PC-3 (cell line): ENCODE measurements at regions not wholly inside any gene's neighbourhood (a gene's known extent, or its start where the extent isn't known, plus 50 kb on each side); places are given as distances from the start of the nearest gene placed in this dataset.

Experiments
- ATAC-seq: fragments of 200-7000 bp; cut with Tn5 transposase; 2 replicates; pipeline ENCODE4 v1.9.1; 2020; ENCODE audit warnings: mild to moderate bottlenecking, moderate library complexity
- BruUV-seq: library from RNA; stranded (reverse); fragments of 400-500 nt; replicated peaks from 2 replicates; lab custom pipeline; 2021; lab: Mats Ljungman, UMichigan
- CTCF ChIA-PET: fragments of 300-600 bp; sonication (Branson Sonifier 250); formaldehyde crosslinking; loops from one replicate; lab custom pipeline; 2022; ENCODE audit warnings: antibody characterized with exemption; lab: Charles Lee
- POLR2A ChIA-PET: fragments of 300-600 bp; sonication (Branson Sonifier 250); formaldehyde crosslinking; loops from one replicate; lab custom pipeline; 2022; ENCODE audit warnings: antibody characterized with exemption; ENCODE audit not compliant: unreplicated experiment; lab: Charles Lee
- DNase-seq: peaks from one replicate; pipeline ENCODE4 v3.0.0-alpha.2; 2015
- H2AFZ ChIP-seq: fragments of 300-600 bp; sonication (generic); 2 replicates; pipeline ENCODE4 v1.6.0; 2016; ENCODE audit warnings: antibody characterized with exemption, low read length
- H3F3A ChIP-seq: fragments of 300-600 bp; sonication (generic); one replicate; pipeline ENCODE4 v1.6.0; 2017; ENCODE audit warnings: antibody characterized with exemption, low read length, control low read depth, mild to moderate bottlenecking; ENCODE audit not compliant: unreplicated experiment
- H3K27ac ChIP-seq: fragments of 300-600 bp; sonication (generic); 2 replicates; pipeline ENCODE4 v1.5.1; 2016; ENCODE audit warnings: mild to moderate bottlenecking, low read length
- H3K27me3 ChIP-seq: fragments of 300-600 bp; sonication (generic); 2 replicates; pipeline ENCODE4 v1.6.1; 2016; ENCODE audit warnings: low read length, mixed read lengths
- H3K36me3 ChIP-seq: fragments of 300-600 bp; sonication (generic); 2 replicates; pipeline ENCODE4 v1.6.1; 2016; ENCODE audit warnings: low read depth, mixed run types, low read length, mixed read lengths
- H3K4me1 ChIP-seq: fragments of 300-600 bp; sonication (generic); 2 replicates; pipeline ENCODE4 v1.5.1; 2016; ENCODE audit warnings: low read length; ENCODE audit not compliant: insufficient read depth
- H3K4me2 ChIP-seq: fragments of 300-600 bp; sonication (generic); 2 replicates; pipeline ENCODE4 v1.6.0; 2016; ENCODE audit warnings: low read length
- H3K4me3 ChIP-seq: fragments of 300-600 bp; sonication (generic); 2 replicates; pipeline ENCODE4 v1.5.1; 2016; ENCODE audit warnings: mild to moderate bottlenecking, low read length, mixed read lengths
- H3K79me2 ChIP-seq: fragments of 300-600 bp; sonication (generic); 2 replicates; pipeline ENCODE4 v1.6.1; 2017; ENCODE audit warnings: low read length, mixed read lengths
- H3K9ac ChIP-seq: fragments of 300-600 bp; sonication (generic); 2 replicates; pipeline ENCODE4 v1.6.0; 2016; ENCODE audit warnings: mild to moderate bottlenecking, low read length
- H3K9me2 ChIP-seq: fragments of 300-600 bp; sonication (generic); replicated peaks from 2 replicates; pipeline ENCODE4 v1.6.1; 2016; ENCODE audit warnings: mixed run types, low read length, mixed read lengths
- H3K9me3 ChIP-seq: fragments of 300-600 bp; sonication (generic); 2 replicates; pipeline ENCODE4 v1.6.1; 2016; ENCODE audit warnings: low read length, mixed read lengths
- H4K20me1 ChIP-seq: fragments of 300-600 bp; sonication (generic); 2 replicates; pipeline ENCODE4 v1.6.1; 2016; ENCODE audit warnings: low read length, mixed read lengths
- CTCF ChIP-seq: fragments of 300-600 bp; sonication (generic); conservative IDR thresholded peaks from 2 replicates; pipeline ENCODE4 v1.5.1; 2017; ENCODE audit warnings: antibody characterized with exemption, low read depth, mild to moderate bottlenecking, low read length
- EZH2 ChIP-seq: fragments of 300-600 bp; sonication (generic); IDR thresholded peaks from one replicate; pipeline ENCODE4 v1.6.1; 2017; ENCODE audit warnings: antibody characterized with exemption, mild to moderate bottlenecking, low read length; ENCODE audit not compliant: unreplicated experiment
- EZH2phosphoT487 ChIP-seq: fragments of 300-600 bp; sonication (generic); IDR thresholded peaks from 2 replicates; pipeline ENCODE4 v1.6.1; 2018; ENCODE audit warnings: mild to moderate bottlenecking, antibody characterized with exemption, low read length, borderline replicate concordance
- intact Hi-C: fragments of 100-400 bp; cut with micrococcal nuclease; formaldehyde crosslinking; loops from 2 replicates; pipeline ENCODE4 v1.9.0; 2023

DNA sequence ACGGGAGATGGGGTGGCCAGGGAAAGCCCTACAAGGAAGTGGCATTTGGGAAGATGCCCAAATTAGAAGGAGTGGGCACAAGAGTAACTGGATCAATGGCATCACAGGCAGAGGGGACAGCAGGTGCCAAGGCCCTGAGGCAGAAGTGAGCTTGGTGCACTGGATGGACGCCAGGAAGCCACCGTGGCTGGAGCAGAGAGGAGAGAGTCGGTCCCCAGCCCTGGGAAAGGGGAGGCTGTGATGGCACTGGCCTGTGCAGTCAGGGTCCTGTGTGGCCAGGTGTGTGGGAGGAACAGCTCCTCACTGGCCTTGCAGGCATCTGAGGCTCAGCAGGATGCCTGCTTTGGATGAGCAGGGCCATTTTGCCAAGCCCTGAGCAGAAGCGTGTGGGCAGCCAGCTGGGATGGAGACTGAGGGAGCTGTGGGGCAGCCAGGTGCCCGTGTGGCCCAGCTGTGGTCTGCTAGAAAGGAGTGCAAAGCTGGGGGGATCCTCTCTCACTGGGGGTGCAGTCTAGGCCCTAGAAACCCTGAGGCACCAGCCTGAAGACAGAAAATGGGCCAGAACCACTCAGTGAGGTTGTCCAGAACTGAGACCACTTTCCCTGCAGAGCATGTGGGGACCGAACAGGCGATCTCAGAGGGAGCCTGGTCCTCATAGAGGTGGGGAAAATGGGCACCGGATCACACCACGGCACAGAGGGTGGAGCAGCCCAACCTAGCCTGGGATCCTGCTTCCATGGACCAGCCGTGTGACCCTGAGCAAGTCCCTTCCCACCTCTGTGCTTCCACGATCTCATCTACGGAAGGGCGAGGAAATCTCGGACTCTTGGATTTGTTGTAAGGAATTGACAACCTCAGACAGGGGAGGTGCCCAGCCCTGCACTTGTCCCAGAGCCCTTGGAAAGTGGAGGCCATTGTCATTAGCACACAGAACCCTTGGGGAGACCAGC is 78.6 kb upstream of the RTL6 start:
- no peak for DNase-seq
- Histone ChIP-seq H4K20me1 (no peaks in the 10 kb centered on the region), H3K4me1 (0 out of 2 replicates have a peak, but pooled peaks cover 5% of the 10 kb centered on the region), H3K27ac (no peak overlapping the region), H3K9me2 (no peaks in the 10 kb centered on the region), H3F3A (no peaks in the 10 kb centered on the region), H3K9me3 (no peaks in the 10 kb centered on the region), H3K4me3 (no peak overlapping the region), H3K27me3 (no peaks in the 10 kb centered on the region), H2AFZ (no peak overlapping the region), H3K9ac (no peak overlapping the region), H3K4me2 (no peak overlapping the region), H3K79me2 (no peaks in the 10 kb centered on the region), H3K36me3 (no peaks in the 10 kb centered on the region)
- intact Hi-C loops, result no loop called here
- no peak for TF ChIP-seq EZH2
- no peak for TF ChIP-seq CTCF
- no peak for TF ChIP-seq EZH2phosphoT487
- BruUV-seq, result no TSS peak
- no peak for ATAC-seq
- ChIA-PET POLR2A (no interaction called here), CTCF (interaction anchor here (0.5 kb wide), 1 partner anchor 550 kb away, joined by 3 read pairs; no protein-coding TSS in a partner anchor)

DNA sequence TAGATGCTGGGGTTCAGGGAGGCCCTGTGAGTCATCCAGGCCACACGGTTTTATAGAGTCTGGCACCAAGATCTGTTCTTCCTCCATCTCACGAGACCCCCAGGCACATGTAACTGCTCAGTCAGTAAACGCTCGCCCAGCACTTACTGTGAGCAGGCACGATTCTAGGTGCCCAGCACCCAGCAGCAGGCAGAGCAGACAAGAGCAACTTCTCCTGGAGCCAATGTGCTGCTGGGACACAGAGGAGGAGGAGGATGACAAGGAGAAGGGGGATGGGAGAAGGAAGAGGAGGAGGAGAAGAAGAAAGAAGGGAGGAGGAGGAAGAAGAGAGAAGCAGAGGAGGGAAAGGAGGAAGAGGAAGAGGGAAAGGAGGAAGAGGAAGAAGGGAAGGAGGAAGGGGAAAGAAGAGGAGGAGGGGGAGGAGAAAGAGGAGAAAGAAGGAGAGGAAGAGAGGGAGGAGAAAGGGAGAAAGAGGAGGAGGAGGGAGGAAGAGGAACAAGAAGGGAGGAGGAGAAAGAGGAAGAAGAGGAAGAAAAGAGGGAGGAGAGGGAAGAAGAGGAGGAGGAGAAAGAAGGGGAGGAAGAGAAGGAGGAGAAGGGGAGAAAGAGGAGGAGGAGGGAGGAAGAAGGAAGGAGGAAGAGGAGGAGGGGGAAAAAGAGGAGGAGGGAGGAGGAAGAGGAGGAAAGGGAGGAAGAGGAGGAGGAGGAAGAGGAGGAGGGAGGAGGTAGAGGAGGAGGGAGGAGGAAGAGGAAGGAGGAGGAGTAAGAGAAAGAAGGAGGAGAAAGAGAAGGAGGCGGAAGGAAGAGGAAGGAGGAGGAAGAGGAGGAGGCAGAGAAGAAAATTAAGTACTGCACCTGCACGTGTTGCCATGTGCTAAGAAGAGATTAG is 77.6 kb upstream of the RTL6 start:
- H3K27me3 ChIP-seq, result no peaks in the 10 kb centered on the region
- no peaks in the 10 kb centered on the region for H3K79me2 ChIP-seq
- ChIA-PET CTCF (no interaction called here), POLR2A (no interaction called here)
- H3K9me2 ChIP-seq, result no peaks in the 10 kb centered on the region
- H3F3A ChIP-seq, result no peaks in the 10 kb centered on the region
- H3K36me3 ChIP-seq, result no peaks in the 10 kb centered on the region
- 0 out of 2 replicates have a peak, but pooled peaks cover 5% of the 10 kb centered on the region for H3K4me1 ChIP-seq
- no TSS peak for BruUV-seq
- intact Hi-C loops, result no loop called here
- H3K4me3 ChIP-seq, result no peak overlapping the region
- H3K27ac ChIP-seq, result no peak overlapping the region
- H3K4me2 ChIP-seq, result no peak overlapping the region
- no peak overlapping the region for H2AFZ ChIP-seq
- no peaks in the 10 kb centered on the region for H4K20me1 ChIP-seq
- no peak for DNase-seq
- H3K9ac ChIP-seq, result no peak overlapping the region
- no peaks in the 10 kb centered on the region for H3K9me3 ChIP-seq
- ATAC-seq, result no peak
- no peak for TF ChIP-seq EZH2
- TF ChIP-seq CTCF, result no peak
- no peak for TF ChIP-seq EZH2phosphoT487
